IMR-90 (cell line): ENCODE measurements at regions not wholly inside any gene's neighbourhood (a gene's known extent, or its start where the extent isn't known, plus 50 kb on each side); places are given as distances from the start of the nearest gene placed in this dataset.

Source experiments
- ATAC-seq: fragments of 200-7000 bp; cut with Tn5 transposase; 2 replicates; pipeline ENCODE4 v1.9.1; 2020; ENCODE audit warnings: low read depth, mild to moderate bottlenecking, moderate library complexity
- BruUV-seq: library from RNA; stranded (reverse); fragments of 400-500 nt; replicated peaks from 2 replicates; lab custom pipeline; 2021; lab: Mats Ljungman, UMichigan
- CTCF ChIA-PET: fragments of 300-600 bp; formaldehyde crosslinking; extraction: SDS; loops from one replicate; lab custom pipeline; 2021; ENCODE audit warnings: antibody characterized with exemption; lab: Yijun Ruan, JAX
- POLR2A ChIA-PET: fragments of 300-600 bp; sonication (Branson Sonifier 250); formaldehyde crosslinking; loops from one replicate; lab custom pipeline; 2022; ENCODE audit warnings: antibody characterized with exemption; ENCODE audit not compliant: unreplicated experiment; lab: Charles Lee
- DNase-seq: peaks from one replicate; pipeline ENCODE4 v3.0.0; 2013
- H2AFZ ChIP-seq: replicated peaks from 2 replicates; pipeline ENCODE3; 2013; ENCODE audit warnings: low read length, mild to moderate bottlenecking; ENCODE audit not compliant: poor library complexity
- H2AK5ac ChIP-seq: 2 replicates; pipeline ENCODE4 v1.6.1; 2013; ENCODE audit warnings: low read depth, low read length, inconsistent platforms
- H2AK9ac ChIP-seq: replicated peaks from 2 replicates; pipeline ENCODE3; 2013; ENCODE audit warnings: mild to moderate bottlenecking, low read depth, low read length, moderate library complexity; ENCODE audit not compliant: poor library complexity
- H2BK120ac ChIP-seq: 2 replicates; pipeline ENCODE4 v1.6.1; 2013; ENCODE audit warnings: low read depth, low read length, inconsistent platforms
- H2BK15ac ChIP-seq: 3 replicates; pipeline ENCODE4 v1.6.1; 2013; ENCODE audit warnings: low read depth, low read length, inconsistent platforms
- H2BK20ac ChIP-seq: 2 replicates; pipeline ENCODE4 v1.6.1; 2013; ENCODE audit warnings: low read depth, mild to moderate bottlenecking, inconsistent platforms, low read length, moderate library complexity
- H2BK5ac ChIP-seq: 2 replicates; pipeline ENCODE4 v1.6.1; 2013; ENCODE audit warnings: mild to moderate bottlenecking, low read depth, low read length, inconsistent platforms; ENCODE audit not compliant: poor library complexity, severe bottlenecking
- H3K14ac ChIP-seq: replicated peaks from 2 replicates; pipeline ENCODE4 v1.6.1; 2013; ENCODE audit warnings: low read depth, low read length, inconsistent platforms
- H3K18ac ChIP-seq: 2 replicates; pipeline ENCODE4 v1.6.1; 2013; ENCODE audit warnings: low read depth, low read length, control low read depth
- H3K23ac ChIP-seq: 2 replicates; pipeline ENCODE4 v1.6.1; 2013; ENCODE audit warnings: low read depth, low read length, inconsistent platforms
- H3K27ac ChIP-seq: 2 replicates; pipeline ENCODE4 v1.5.1; 2013; ENCODE audit warnings: mild to moderate bottlenecking, control low read depth, low read length; ENCODE audit not compliant: insufficient read depth
- H3K27me3 ChIP-seq: 2 replicates; pipeline ENCODE4 v1.6.1; 2013; ENCODE audit warnings: low read length; ENCODE audit not compliant: control insufficient read depth, insufficient read depth
- H3K36me3 ChIP-seq: 2 replicates; pipeline ENCODE4 v1.6.1; 2013; ENCODE audit warnings: low read length, mixed read lengths; ENCODE audit not compliant: control insufficient read depth, insufficient read depth
- H3K4ac ChIP-seq: 2 replicates; pipeline ENCODE4 v1.6.1; 2013; ENCODE audit warnings: low read depth, low read length, inconsistent platforms
- H3K4me1 ChIP-seq: 2 replicates; pipeline ENCODE4 v1.6.1; 2013; ENCODE audit warnings: low read length, mixed read lengths; ENCODE audit not compliant: control insufficient read depth, insufficient read depth
- H3K4me2 ChIP-seq: 2 replicates; pipeline ENCODE4 v1.6.1; 2013; ENCODE audit warnings: low read depth, mild to moderate bottlenecking, control low read depth, low read length, moderate library complexity
- H3K4me3 ChIP-seq: 2 replicates; pipeline ENCODE4 v1.5.1; 2013; ENCODE audit warnings: low read depth, mild to moderate bottlenecking, control low read depth, low read length, moderate library complexity; ENCODE audit not compliant: insufficient read depth
- H3K56ac ChIP-seq: 2 replicates; pipeline ENCODE4 v1.6.1; 2013; ENCODE audit warnings: low read length, inconsistent platforms; ENCODE audit not compliant: insufficient read depth; ENCODE audit errors: extremely low read depth
- H3K79me1 ChIP-seq, 2 experiments: 2 replicates each; pipeline ENCODE4 v1.6.1; 2013; ENCODE audit warnings: low read length in 2 of 2, inconsistent platforms in 1 of 2, low read depth in 1 of 2
- H3K9ac ChIP-seq: 2 replicates; pipeline ENCODE4 v1.6.1; 2013; ENCODE audit warnings: low read depth, low read length, control low read depth
- H3K9me1 ChIP-seq: 2 replicates; pipeline ENCODE4 v1.6.1; 2013; ENCODE audit warnings: low read length, inconsistent platforms; ENCODE audit not compliant: insufficient read depth
- H3K9me3 ChIP-seq: 2 replicates; pipeline ENCODE4 v1.6.1; 2013; ENCODE audit warnings: low read length; ENCODE audit not compliant: control insufficient read depth, insufficient read depth
- H4K20me1 ChIP-seq: 2 replicates; pipeline ENCODE4 v1.6.1; 2013; ENCODE audit warnings: low read length, inconsistent platforms; ENCODE audit not compliant: insufficient read depth
- H4K5ac ChIP-seq: 2 replicates; pipeline ENCODE4 v1.6.1; 2013; ENCODE audit warnings: mild to moderate bottlenecking, low read depth, low read length, control low read depth
- H4K8ac ChIP-seq, 2 experiments: 2 replicates each; pipeline ENCODE4 v1.6.1; 2013; ENCODE audit warnings: low read depth in 2 of 2, low read length in 2 of 2, control low read depth in 1 of 2, inconsistent platforms in 1 of 2
- H4K91ac ChIP-seq: 2 replicates; pipeline ENCODE4 v1.6.1; 2013; ENCODE audit warnings: low read depth, low read length, inconsistent platforms; ENCODE audit not compliant: insufficient read depth
- BHLHE40 ChIP-seq: fragments of 150-350 bp; IDR thresholded peaks from 2 replicates; pipeline ENCODE4 v1.6.1; 2016; ENCODE audit warnings: mild to moderate bottlenecking, low read depth, low read length
- CHD1 ChIP-seq: IDR thresholded peaks from 2 replicates; pipeline ENCODE4 v1.6.1; 2012; ENCODE audit warnings: low read depth, low read length, improper control_type of control experiment
- ELK1 ChIP-seq: fragments of 150-350 bp; IDR thresholded peaks from 2 replicates; pipeline ENCODE4 v1.6.1; 2016; ENCODE audit warnings: low read depth, mild to moderate bottlenecking, low read length, moderate library complexity, borderline replicate concordance
- NFE2L2 ChIP-seq: fragments of 150-350 bp; IDR thresholded peaks from 2 replicates; pipeline ENCODE4 v1.6.1; 2016; ENCODE audit warnings: low read depth, mild to moderate bottlenecking, low read length
- POLR2A ChIP-seq: IDR thresholded peaks from 2 replicates; pipeline ENCODE4 v1.6.1; 2012; ENCODE audit warnings: mild to moderate bottlenecking, low read depth, low read length
- RAD21 ChIP-seq: IDR thresholded peaks from 2 replicates; pipeline ENCODE4 v1.6.1; 2012; ENCODE audit warnings: low read length, improper control_type of control experiment
- RCOR1 ChIP-seq: IDR thresholded peaks from 2 replicates; pipeline ENCODE4 v1.6.1; 2012; ENCODE audit warnings: mild to moderate bottlenecking, low read length, improper control_type of control experiment; ENCODE audit not compliant: insufficient replicate concordance
- RFX5 ChIP-seq: IDR thresholded peaks from 2 replicates; pipeline ENCODE4 v1.8.0; 2012; ENCODE audit warnings: low read depth, mild to moderate bottlenecking, low read length, moderate library complexity
- SMC3 ChIP-seq: fragments of 150-350 bp; IDR thresholded peaks from 2 replicates; pipeline ENCODE4 v1.6.1; 2016; ENCODE audit warnings: low read depth, mild to moderate bottlenecking, antibody characterized with exemption, low read length, moderate library complexity
- USF2 ChIP-seq: fragments of 150-350 bp; IDR thresholded peaks from 2 replicates; pipeline ENCODE4 v1.6.1; 2017; ENCODE audit warnings: mild to moderate bottlenecking, antibody characterized with exemption, low read length, low read depth
- WGBS, 2 experiments: methylation state at CpG; one replicate each; pipeline versions ENCODE4 v1.1.5 to v1.1.7; 2013; ENCODE audit warnings: missing lambda C conversion rate in 2 of 2; ENCODE audit not compliant: insufficient read length in 1 of 2; ENCODE audit errors: extremely low coverage in 2 of 2; 5-methylcytosine and 5-hydroxymethylcytosine counted together
- dilution Hi-C: fragments of 300-500 bp; cut with HindIII; formaldehyde crosslinking; loops from one replicate; pipeline ENCODE4 v1.14.3; 2018; ENCODE audit warnings: low sequenced_read_pairs; ENCODE audit not compliant: unreplicated experiment
- in situ Hi-C: fragments of 300-500 bp; cut with MboI; formaldehyde crosslinking; loops from 3 replicates; pipeline ENCODE4 v1.14.3; 2019; ENCODE audit warnings: low sequenced_read_pairs, inconsistent platforms, mixed read lengths
- intact Hi-C: fragments of 100-400 bp; cut with micrococcal nuclease; formaldehyde crosslinking; loops from 2 replicates; pipeline ENCODE4 v1.10.0; 2022

GRCh38 chr1:87981810-87982209 is 653.1 kb downstream of the LMO4 start:
- H3K9me1 ChIP-seq: no peaks in the 10 kb centered on the region
- H3K14ac ChIP-seq: no peak overlapping the region
- TF ChIP-seq RCOR1 (no peak), BHLHE40 (no peak), POLR2A (no peak), SMC3 (no peak), ELK1 (no peak), RAD21 (no peak), CHD1 (no peak), NFE2L2 (no peak), RFX5 (no peak), USF2 (no peak)
- no peak overlapping the region for H2AK5ac ChIP-seq
- no peak overlapping the region for H3K4ac ChIP-seq
- ChIA-PET CTCF (interaction anchor here (0.9 to 1.0 kb wide), 2 partner anchors 13 to 40 kb away, joined by 3 read pairs; no protein-coding TSS in a partner anchor), POLR2A (no interaction called here)
- no peak for DNase-seq
- ATAC-seq: no peak
- H3K23ac ChIP-seq: no peak overlapping the region
- no peak overlapping the region for H2BK5ac ChIP-seq
- no peaks in the 10 kb centered on the region for H3K27me3 ChIP-seq
- no peak overlapping the region for H3K27ac ChIP-seq
- no peak overlapping the region for H2AFZ ChIP-seq
- no peak overlapping the region for H2AK9ac ChIP-seq
- H3K9ac ChIP-seq: no peak overlapping the region
- H3K36me3 ChIP-seq: no peaks in the 10 kb centered on the region
- no CpG with 5 or more reads among the region's 1 CpG for WGBS, 2 experiments
- in situ Hi-C loops: no loop called here
- H3K4me1 ChIP-seq: no peaks in the 10 kb centered on the region
- H3K4me2 ChIP-seq: no peak overlapping the region
- no peak overlapping the region for H3K56ac ChIP-seq
- intact Hi-C loops: no loop called here
- H4K8ac ChIP-seq: no peak overlapping the region
- H4K91ac ChIP-seq: no peak overlapping the region
- H3K9me3 ChIP-seq: no peaks in the 10 kb centered on the region
- no peak overlapping the region for H2BK20ac ChIP-seq
- BruUV-seq: no TSS peak
- H4K20me1 ChIP-seq: no peaks in the 10 kb centered on the region
- dilution Hi-C loops: no loop called here
- H4K5ac ChIP-seq: no peak overlapping the region
- H2BK120ac ChIP-seq: no peak overlapping the region
- H3K79me1 ChIP-seq: no peaks in the 10 kb centered on the region
- no peak overlapping the region for H3K4me3 ChIP-seq
- no peak overlapping the region for H2BK15ac ChIP-seq
- H3K18ac ChIP-seq: no peak overlapping the region
